Endodermal cell (in vitro differentiated cells): ENCODE measurements at regions not wholly inside any gene's neighbourhood (a gene's known extent, or its start where the extent isn't known, plus 50 kb on each side); places are given as distances from the start of the nearest gene placed in this dataset.

Experiments
- DNase-seq: peaks from one replicate; pipeline ENCODE4 v3.0.0-alpha.2; 2017
- H3K27ac ChIP-seq: 2 replicates; pipeline ENCODE4 v1.5.1; 2013; ENCODE audit warnings: mild to moderate bottlenecking, low read depth, low read length, moderate library complexity
- H3K27me3 ChIP-seq: 2 replicates; pipeline ENCODE4 v1.6.1; 2013; ENCODE audit warnings: mild to moderate bottlenecking, low read length, moderate library complexity; ENCODE audit not compliant: insufficient read depth, control insufficient read depth, poor library complexity, severe bottlenecking
- H3K36me3 ChIP-seq: 2 replicates; pipeline ENCODE4 v1.7.0; 2013; ENCODE audit warnings: mild to moderate bottlenecking, low read length, moderate library complexity; ENCODE audit not compliant: control insufficient read depth, insufficient read depth
- H3K4me1 ChIP-seq: one replicate; pipeline ENCODE4 v1.7.0; 2013; ENCODE audit warnings: low read length; ENCODE audit not compliant: control insufficient read depth, insufficient read depth
- H3K4me3 ChIP-seq: 2 replicates; pipeline ENCODE4 v1.5.1; 2013; ENCODE audit warnings: mild to moderate bottlenecking, low read length, moderate library complexity
- H3K9ac ChIP-seq: 2 replicates; pipeline ENCODE4 v1.6.1; 2013; ENCODE audit warnings: mild to moderate bottlenecking, low read length, moderate library complexity; ENCODE audit not compliant: poor library complexity, severe bottlenecking; ENCODE audit errors: extremely low read depth
- H3K9me3 ChIP-seq: 2 replicates; pipeline ENCODE4 v1.6.1; 2013; ENCODE audit warnings: mild to moderate bottlenecking, low read length, moderate library complexity; ENCODE audit not compliant: control insufficient read depth
- H3K27ac Mint-ChIP-seq: 2 replicates; pipeline ENCODE4 v1.8.0; 2020; ENCODE audit warnings: mixed read lengths
- H3K27me3 Mint-ChIP-seq: 2 replicates; pipeline ENCODE4 v1.8.0; 2021; ENCODE audit warnings: mild to moderate bottlenecking, mixed read lengths; ENCODE audit not compliant: insufficient read depth
- H3K36me3 Mint-ChIP-seq: 2 replicates; pipeline ENCODE4 v1.8.0; 2020; ENCODE audit warnings: low read depth, mixed read lengths
- H3K4me1 Mint-ChIP-seq: 2 replicates; pipeline ENCODE4 v1.8.0; 2020; ENCODE audit warnings: mixed read lengths
- H3K4me3 Mint-ChIP-seq: 2 replicates; pipeline ENCODE4 v1.8.0; 2020; ENCODE audit warnings: mild to moderate bottlenecking, moderate library complexity, mixed read lengths
- H3K9me3 Mint-ChIP-seq: 2 replicates; pipeline ENCODE4 v1.8.0; 2020; ENCODE audit warnings: mild to moderate bottlenecking, mixed read lengths
- CTCF ChIP-seq: fragments of 200-600 bp; sonication (generic); conservative IDR thresholded peaks from 2 replicates; pipeline ENCODE4 v1.5.0; 2021; ENCODE audit warnings: antibody characterized with exemption, mild to moderate bottlenecking
- WGBS, 2 experiments: methylation state at CpG; one replicate each; pipeline versions ENCODE4 v1.1.5 to v1.1.7; 2013; ENCODE audit warnings: missing lambda C conversion rate in 2 of 2, mixed read lengths in 1 of 2; ENCODE audit not compliant: insufficient coverage in 1 of 2, insufficient read length in 1 of 2; 5-methylcytosine and 5-hydroxymethylcytosine counted together

GRCh38 chr17:77674358-77674757, 284.1 kb upstream of the TNRC6C start:
- H3K36me3 ChIP-seq = no peaks in the 10 kb centered on the region
- peaks cover 12% of the 10 kb centered on the region for H3K27me3 Mint-ChIP-seq

GRCh38 chr17:77675411-77675810, 283.1 kb upstream of the TNRC6C start:
- Histone ChIP-seq H3K4me3 (no peak overlapping the region), H3K4me1 (no peaks in the 10 kb centered on the region), H3K27ac (peak overlapping the region; percentile 44), H3K9me3 (no peaks in the 10 kb centered on the region), H3K9ac (no peak overlapping the region), H3K27me3 (no peaks in the 10 kb centered on the region), H3K36me3 (no peaks in the 10 kb centered on the region)
- Mint-ChIP-seq H3K4me1 (no peaks in the 10 kb centered on the region), H3K27me3 (peaks cover 12% of the 10 kb centered on the region), H3K9me3 (no peaks in the 10 kb centered on the region), H3K27ac (no peak overlapping the region), H3K4me3 (no peak overlapping the region), H3K36me3 (no peaks in the 10 kb centered on the region)
- no peak for TF ChIP-seq CTCF
- 83 to 92% methylated on average over 6 to 8 of the region's 8 CpGs for WGBS, 2 experiments
- no peak for DNase-seq

More at GRCh38 chr17:77674358-77674757, 284.1 kb upstream of the TNRC6C start:
- TF ChIP-seq CTCF = no peak
- Mint-ChIP-seq H3K4me3 (no peak overlapping the region), H3K36me3 (no peaks in the 10 kb centered on the region), H3K4me1 (no peaks in the 10 kb centered on the region), H3K9me3 (peaks cover 4% of the 10 kb centered on the region), H3K27ac (no peak overlapping the region)
- Histone ChIP-seq H3K9me3 (peaks cover 1% of the 10 kb centered on the region), H3K9ac (no peak overlapping the region), H3K4me3 (no peak overlapping the region), H3K27ac (no peak overlapping the region), H3K4me1 (no peaks in the 10 kb centered on the region), H3K27me3 (no peaks in the 10 kb centered on the region)
- no peak for DNase-seq
- WGBS, 2 experiments = 79 to 83% methylated on average over 8 to 11 of the region's 11 CpGs

- H3K9me3 Mint-ChIP-seq = no peaks in the 10 kb centered on the region
- no peaks in the 10 kb centered on the region for H3K27me3 ChIP-seq
- no peak for DNase-seq
- no peak for TF ChIP-seq CTCF
- WGBS, 2 experiments = 82 to 90% methylated on average over 5 of the region's 5 CpGs
- no peaks in the 10 kb centered on the region for H3K36me3 Mint-ChIP-seq
- no peaks in the 10 kb centered on the region for H3K36me3 ChIP-seq
- H3K4me1 ChIP-seq = no peaks in the 10 kb centered on the region
- H3K27me3 Mint-ChIP-seq = peaks cover 12% of the 10 kb centered on the region
- no peak overlapping the region for H3K4me3 Mint-ChIP-seq
- H3K9me3 ChIP-seq = no peaks in the 10 kb centered on the region
- no peak overlapping the region for H3K27ac Mint-ChIP-seq
- no peaks in the 10 kb centered on the region for H3K4me1 Mint-ChIP-seq
- H3K27ac ChIP-seq = peak overlapping the region; percentile 44
- H3K9ac ChIP-seq = no peak overlapping the region
- no peak overlapping the region for H3K4me3 ChIP-seq
These were observed 282.7 kb upstream of the TNRC6C start for GRCh38 chr17:77675816-77676215.
